T-helper 2 cell treated with Interferon-gamma antibody and Interleukin-4, amounts not matched to agents 5 μg/mL and 100 μg/mL, for 36 hours (primary cell): ENCODE measurements at regions not wholly inside any gene's neighbourhood (a gene's known extent, or its start where the extent isn't known, plus 50 kb on each side); places are given as distances from the start of the nearest gene placed in this dataset.

Experiments used
- DNase-seq: peaks from one replicate; pipeline ENCODE4 v3.0.0; 2021; ENCODE audit warnings: low spot score
- H3K27ac Mint-ChIP-seq: one replicate; pipeline ENCODE4 v1.8.0; 2021; ENCODE audit warnings: mild to moderate bottlenecking, mixed read lengths
- H3K27me3 Mint-ChIP-seq: one replicate; pipeline ENCODE4 v1.8.0; 2021; ENCODE audit warnings: low read depth, mixed read lengths
- H3K36me3 Mint-ChIP-seq: one replicate; pipeline ENCODE4 v1.8.0; 2021; ENCODE audit warnings: low read depth, mixed read lengths
- H3K4me1 Mint-ChIP-seq: one replicate; pipeline ENCODE4 v1.8.0; 2021; ENCODE audit warnings: low read depth, mixed read lengths
- H3K4me3 Mint-ChIP-seq: one replicate; pipeline ENCODE4 v1.8.0; 2022; ENCODE audit warnings: mild to moderate bottlenecking, moderate library complexity, mixed read lengths
- H3K9me3 Mint-ChIP-seq: one replicate; pipeline ENCODE4 v1.8.0; 2021; ENCODE audit warnings: mixed read lengths

DNA sequence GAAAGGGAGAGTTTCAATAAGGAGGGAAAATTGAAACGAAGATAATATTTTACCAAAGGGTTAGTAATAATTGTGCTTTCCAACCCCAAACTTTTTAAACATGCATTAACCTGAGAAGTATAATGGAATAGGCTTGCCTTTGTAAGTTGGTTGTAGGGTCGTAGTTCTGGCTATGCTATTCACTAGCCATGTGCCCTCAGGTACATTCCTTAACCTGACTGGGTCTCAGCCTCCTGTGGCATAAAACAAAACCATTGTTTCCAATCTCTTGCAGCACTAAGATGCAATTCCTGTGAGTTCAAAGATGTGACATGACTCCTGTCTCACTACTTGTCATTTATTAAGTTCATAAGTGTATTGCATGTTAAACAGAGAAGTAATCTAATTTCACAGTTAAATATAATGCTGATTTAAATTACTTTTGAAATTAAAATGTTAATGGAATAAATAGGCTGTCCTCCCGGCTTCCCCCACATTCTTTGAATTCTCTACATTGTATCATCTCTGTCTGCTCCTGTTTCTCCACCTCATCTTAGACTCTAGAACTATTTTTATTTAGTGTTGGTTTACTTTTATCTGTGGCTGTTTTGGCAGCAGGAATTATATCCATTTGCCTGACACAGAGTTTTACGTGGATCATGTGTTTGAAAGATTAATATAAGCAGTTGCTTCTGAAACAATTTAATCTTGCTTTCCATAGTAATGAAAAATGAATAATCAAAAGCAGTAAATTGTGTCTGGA lies 216.3 kb downstream of the FAT3 start:
- no peaks in the 10 kb centered on the region for H3K9me3 Mint-ChIP-seq
- no peak overlapping the region for H3K4me3 Mint-ChIP-seq
- H3K4me1 Mint-ChIP-seq: no peaks in the 10 kb centered on the region
- no peaks in the 10 kb centered on the region for H3K36me3 Mint-ChIP-seq
- no peak for DNase-seq
- H3K27me3 Mint-ChIP-seq: peaks cover 2% of the 10 kb centered on the region
- H3K27ac Mint-ChIP-seq: no peak overlapping the region

- Mint-ChIP-seq H3K27ac (no peak overlapping the region), H3K4me1 (no peaks in the 10 kb centered on the region), H3K9me3 (no peaks in the 10 kb centered on the region), H3K36me3 (no peaks in the 10 kb centered on the region), H3K27me3 (peaks cover 2% of the 10 kb centered on the region), H3K4me3 (no peak overlapping the region)
- no peak for DNase-seq
These were observed 216.8 kb downstream of the FAT3 start for GRCh38 chr11:92441443-92441726.

DNA sequence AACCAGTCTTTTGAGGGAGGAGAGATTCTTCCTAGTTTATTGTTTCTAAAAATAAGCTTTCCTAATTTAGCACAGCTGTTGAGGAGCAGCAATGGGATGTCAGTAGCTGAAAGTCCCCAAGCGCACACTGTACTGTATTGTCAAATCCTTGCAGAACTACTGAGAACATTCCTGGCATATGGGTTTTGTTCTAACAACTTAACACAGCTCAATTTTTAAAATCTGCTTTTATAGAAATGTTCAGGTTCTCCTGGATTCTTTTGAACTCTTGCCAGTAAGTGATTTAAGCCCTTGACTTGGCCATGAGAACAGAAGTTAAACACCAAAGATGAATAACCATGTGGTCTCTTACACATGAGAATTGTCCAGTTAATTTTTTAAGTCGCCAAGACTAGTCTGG lies 218.6 kb downstream of the FAT3 start:
- Mint-ChIP-seq H3K4me3 (no peak overlapping the region), H3K4me1 (no peaks in the 10 kb centered on the region), H3K27ac (no peak overlapping the region), H3K9me3 (no peaks in the 10 kb centered on the region), H3K27me3 (peaks cover 2% of the 10 kb centered on the region), H3K36me3 (no peaks in the 10 kb centered on the region)
- no peak for DNase-seq

- H3K36me3 Mint-ChIP-seq: no peaks in the 10 kb centered on the region
- H3K27ac Mint-ChIP-seq: no peak overlapping the region
- H3K4me1 Mint-ChIP-seq: no peaks in the 10 kb centered on the region
- H3K9me3 Mint-ChIP-seq: no peaks in the 10 kb centered on the region
- DNase-seq: no peak
- H3K4me3 Mint-ChIP-seq: no peak overlapping the region
- H3K27me3 Mint-ChIP-seq: peaks cover 2% of the 10 kb centered on the region
These were observed 223.0 kb downstream of the FAT3 start for GRCh38 chr11:92447586-92447985.

GRCh38 chr11:92449222-92449621 lies 224.6 kb downstream of the FAT3 start:
- H3K9me3 Mint-ChIP-seq: no peaks in the 10 kb centered on the region
- no peak overlapping the region for H3K4me3 Mint-ChIP-seq

GRCh38 chr11:92449780-92450179 lies 225.2 kb downstream of the FAT3 start:
- no peak overlapping the region for H3K27ac Mint-ChIP-seq
- no peaks in the 10 kb centered on the region for H3K9me3 Mint-ChIP-seq
- no peaks in the 10 kb centered on the region for H3K27me3 Mint-ChIP-seq
- DNase-seq: no peak
- no peaks in the 10 kb centered on the region for H3K4me1 Mint-ChIP-seq
- no peak overlapping the region for H3K4me3 Mint-ChIP-seq
- H3K36me3 Mint-ChIP-seq: no peaks in the 10 kb centered on the region

More at GRCh38 chr11:92449222-92449621, 224.6 kb downstream of the FAT3 start:
- no peaks in the 10 kb centered on the region for H3K4me1 Mint-ChIP-seq
- no peaks in the 10 kb centered on the region for H3K27me3 Mint-ChIP-seq
- no peaks in the 10 kb centered on the region for H3K36me3 Mint-ChIP-seq
- DNase-seq: no peak
- no peak overlapping the region for H3K27ac Mint-ChIP-seq

DNA sequence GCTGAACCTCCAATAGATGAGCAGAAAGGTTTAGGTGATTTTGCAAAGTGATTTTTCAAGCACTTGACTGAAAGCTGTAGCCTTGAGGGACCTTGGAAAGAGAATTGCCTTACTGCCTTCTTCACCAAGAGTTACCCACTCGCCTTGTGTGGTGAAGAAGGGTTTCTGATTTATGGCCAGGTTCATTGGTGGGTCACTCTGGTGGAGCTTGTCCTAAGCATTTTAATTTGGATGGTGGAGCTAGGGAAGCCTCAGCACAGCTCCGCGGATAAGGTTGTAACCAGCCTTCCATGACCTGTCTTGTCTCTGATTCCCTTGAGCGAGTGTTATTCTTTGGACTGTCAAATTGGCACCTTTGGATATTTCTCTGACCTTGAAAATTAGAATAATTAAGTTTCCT lies 226.4 kb downstream of the FAT3 start:
- no peak overlapping the region for H3K27ac Mint-ChIP-seq
- H3K9me3 Mint-ChIP-seq: no peaks in the 10 kb centered on the region
- H3K36me3 Mint-ChIP-seq: no peaks in the 10 kb centered on the region
- no peak for DNase-seq
- no peaks in the 10 kb centered on the region for H3K4me1 Mint-ChIP-seq
- H3K27me3 Mint-ChIP-seq: no peaks in the 10 kb centered on the region
- H3K4me3 Mint-ChIP-seq: no peak overlapping the region

GRCh38 chr11:92453055-92453454 lies 228.4 kb downstream of the FAT3 start:
- Mint-ChIP-seq H3K27me3 (no peaks in the 10 kb centered on the region), H3K36me3 (no peaks in the 10 kb centered on the region), H3K4me1 (no peaks in the 10 kb centered on the region), H3K4me3 (no peak overlapping the region), H3K9me3 (no peaks in the 10 kb centered on the region), H3K27ac (no peak overlapping the region)
- no peak for DNase-seq

DNA sequence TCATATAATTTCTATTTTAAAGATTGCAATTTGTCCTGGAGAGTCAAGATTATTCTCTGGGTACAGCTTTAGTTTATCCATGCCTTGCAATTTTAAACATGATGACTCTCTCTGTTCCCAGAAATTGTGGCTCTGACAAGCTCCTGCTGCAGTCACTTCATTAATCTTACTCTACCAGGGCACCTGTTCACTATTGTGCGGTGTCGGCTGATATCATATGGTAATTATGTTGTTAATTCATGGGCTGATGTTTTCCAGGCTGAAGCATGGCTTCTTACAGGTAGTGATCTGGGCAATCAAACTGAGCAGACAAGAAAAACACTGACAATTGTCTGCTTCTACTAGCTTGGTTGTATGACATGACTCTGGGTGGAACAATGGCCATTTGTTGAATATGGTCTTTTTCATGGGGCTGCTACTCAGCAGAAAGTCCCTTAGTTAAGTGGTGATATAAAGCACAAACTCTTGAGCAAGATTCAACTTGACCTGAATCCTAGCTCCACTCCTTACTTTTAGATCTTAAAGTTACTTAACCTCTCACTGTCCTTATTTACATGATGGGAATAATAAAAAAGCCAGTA lies 230.7 kb downstream of the FAT3 start:
- Mint-ChIP-seq H3K4me3 (no peak overlapping the region), H3K9me3 (no peaks in the 10 kb centered on the region), H3K4me1 (no peaks in the 10 kb centered on the region), H3K27me3 (no peaks in the 10 kb centered on the region), H3K36me3 (no peaks in the 10 kb centered on the region), H3K27ac (no peak overlapping the region)
- DNase-seq: no peak

GRCh38 chr11:92457250-92457649 lies 232.6 kb downstream of the FAT3 start:
- DNase-seq: no peak
- no peak overlapping the region for H3K27ac Mint-ChIP-seq
- no peak overlapping the region for H3K4me3 Mint-ChIP-seq
- no peaks in the 10 kb centered on the region for H3K27me3 Mint-ChIP-seq
- H3K4me1 Mint-ChIP-seq: no peaks in the 10 kb centered on the region
- H3K9me3 Mint-ChIP-seq: no peaks in the 10 kb centered on the region
- no peaks in the 10 kb centered on the region for H3K36me3 Mint-ChIP-seq

DNA sequence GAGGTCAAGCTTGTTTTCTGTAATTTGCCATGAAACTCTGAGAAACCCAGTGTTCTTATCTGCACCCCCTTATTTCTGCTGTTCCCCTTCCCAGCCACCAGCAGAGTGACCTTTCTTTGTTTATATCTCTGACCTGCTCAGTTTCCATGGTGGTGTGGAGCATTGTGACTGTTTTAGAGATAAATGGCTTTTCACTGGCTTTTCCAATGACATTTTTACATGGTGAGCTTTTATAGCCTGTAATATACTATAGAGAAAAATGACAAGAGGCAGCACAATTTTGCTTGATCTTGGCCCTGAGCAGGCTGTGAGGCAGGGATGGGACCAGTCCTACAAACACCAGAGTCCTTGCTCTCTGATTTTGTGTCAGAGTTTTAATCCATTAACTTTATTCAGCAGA lies 233.9 kb downstream of the FAT3 start:
- no peak for DNase-seq
- Mint-ChIP-seq H3K9me3 (no peaks in the 10 kb centered on the region), H3K4me1 (no peaks in the 10 kb centered on the region), H3K27me3 (no peaks in the 10 kb centered on the region), H3K4me3 (no peak overlapping the region), H3K27ac (no peak overlapping the region), H3K36me3 (no peaks in the 10 kb centered on the region)

- H3K27me3 Mint-ChIP-seq: peaks cover 2% of the 10 kb centered on the region
- no peaks in the 10 kb centered on the region for H3K36me3 Mint-ChIP-seq
- no peak overlapping the region for H3K4me3 Mint-ChIP-seq
- H3K4me1 Mint-ChIP-seq: no peaks in the 10 kb centered on the region
- no peak for DNase-seq
- no peak overlapping the region for H3K27ac Mint-ChIP-seq
- no peaks in the 10 kb centered on the region for H3K9me3 Mint-ChIP-seq
These were observed 235.6 kb downstream of the FAT3 start for GRCh38 chr11:92460213-92460612.

DNA sequence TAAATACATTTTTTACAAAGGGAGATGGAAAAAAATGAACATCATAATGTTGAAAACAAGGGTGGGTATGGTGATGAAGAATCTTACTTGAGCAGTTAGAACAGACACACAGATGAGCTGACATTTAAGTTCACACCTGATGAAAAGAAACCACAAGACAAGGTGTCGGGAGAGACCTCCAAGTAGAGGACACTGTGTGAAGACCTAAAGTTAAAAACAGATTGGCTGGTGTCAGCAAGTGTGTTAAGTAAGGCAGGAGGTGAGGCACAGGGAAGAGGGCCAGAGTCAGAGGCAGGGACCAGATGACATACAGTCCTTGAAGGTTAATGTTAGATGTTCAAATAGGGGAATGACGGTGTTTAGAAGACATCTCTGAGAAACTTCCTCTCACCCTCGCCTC lies 236.8 kb downstream of the FAT3 start:
- H3K27ac Mint-ChIP-seq: no peak overlapping the region
- H3K9me3 Mint-ChIP-seq: no peaks in the 10 kb centered on the region

GRCh38 chr11:92462821-92463220 lies 238.2 kb downstream of the FAT3 start:
- H3K27me3 Mint-ChIP-seq: peaks cover 2% of the 10 kb centered on the region

More for the DNA sequence above, 236.8 kb downstream of the FAT3 start:
- no peak for DNase-seq
- H3K36me3 Mint-ChIP-seq: no peaks in the 10 kb centered on the region
- peaks cover 2% of the 10 kb centered on the region for H3K27me3 Mint-ChIP-seq
- H3K4me3 Mint-ChIP-seq: no peak overlapping the region
- H3K4me1 Mint-ChIP-seq: no peaks in the 10 kb centered on the region

GRCh38 chr11:92464822-92465221 lies 240.2 kb downstream of the FAT3 start:
- Mint-ChIP-seq H3K27ac (no peak overlapping the region), H3K27me3 (peaks cover 2% of the 10 kb centered on the region), H3K36me3 (no peaks in the 10 kb centered on the region), H3K9me3 (no peaks in the 10 kb centered on the region), H3K4me1 (no peaks in the 10 kb centered on the region), H3K4me3 (no peak overlapping the region)
- DNase-seq: no peak

More at GRCh38 chr11:92462821-92463220, 238.2 kb downstream of the FAT3 start:
- no peak overlapping the region for H3K4me3 Mint-ChIP-seq
- no peaks in the 10 kb centered on the region for H3K4me1 Mint-ChIP-seq
- DNase-seq: no peak
- H3K36me3 Mint-ChIP-seq: no peaks in the 10 kb centered on the region
- H3K9me3 Mint-ChIP-seq: no peaks in the 10 kb centered on the region
- H3K27ac Mint-ChIP-seq: no peak overlapping the region
